PFSK-1 (cell line): ENCODE measurements at regions not wholly inside any gene's neighbourhood (a gene's known extent, or its start where the extent isn't known, plus 50 kb on each side); places are given as distances from the start of the nearest gene placed in this dataset.

ENCODE experiments used
- POLR2AphosphoS5 ChIP-seq: IDR thresholded peaks from 2 replicates; pipeline ENCODE4 v1.6.1; 2012; ENCODE audit warnings: low read depth, mild to moderate bottlenecking, control low read depth, low read length, moderate library complexity
- SIN3A ChIP-seq: IDR thresholded peaks from 2 replicates; pipeline ENCODE4 v1.6.1; 2012; ENCODE audit warnings: mild to moderate bottlenecking, low read length, moderate library complexity, borderline replicate concordance; ENCODE audit not compliant: insufficient read depth
- TF ChIP-seq, protein P1 (sequence below), 2 experiments: IDR thresholded peaks; 2 replicates each; pipeline versions ENCODE4 v1.6.1 to v1.8.0; 2011 to 2012; ENCODE audit warnings: low read depth in 2 of 2, low read length in 2 of 2, control low read depth in 1 of 2, inconsistent platforms in 1 of 2, mild to moderate bottlenecking in 1 of 2, moderate library complexity in 1 of 2; ENCODE audit not compliant: insufficient read depth in 1 of 2

DNA sequence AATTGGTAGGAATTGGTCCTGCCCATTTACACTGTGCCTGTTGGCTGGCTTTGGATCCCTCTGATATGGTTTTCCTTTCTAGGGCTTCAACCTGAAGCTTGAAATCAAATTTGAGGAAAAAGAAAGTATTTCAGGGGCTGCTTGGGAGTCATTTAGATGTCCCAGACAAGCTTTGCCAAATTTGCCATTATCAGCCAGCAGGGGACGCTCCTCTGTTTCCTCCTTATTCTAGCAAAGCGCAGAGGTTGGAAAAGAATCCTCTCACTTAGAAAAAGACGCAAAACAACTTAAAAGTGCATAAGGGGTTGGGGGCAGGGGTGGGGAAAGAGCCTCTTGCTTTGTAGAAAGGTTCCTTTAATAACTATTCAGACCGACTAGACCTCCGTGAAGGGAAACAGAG, 1211.1 kb upstream of the PCDH20 start:
- TF ChIP-seq, protein P1, sequence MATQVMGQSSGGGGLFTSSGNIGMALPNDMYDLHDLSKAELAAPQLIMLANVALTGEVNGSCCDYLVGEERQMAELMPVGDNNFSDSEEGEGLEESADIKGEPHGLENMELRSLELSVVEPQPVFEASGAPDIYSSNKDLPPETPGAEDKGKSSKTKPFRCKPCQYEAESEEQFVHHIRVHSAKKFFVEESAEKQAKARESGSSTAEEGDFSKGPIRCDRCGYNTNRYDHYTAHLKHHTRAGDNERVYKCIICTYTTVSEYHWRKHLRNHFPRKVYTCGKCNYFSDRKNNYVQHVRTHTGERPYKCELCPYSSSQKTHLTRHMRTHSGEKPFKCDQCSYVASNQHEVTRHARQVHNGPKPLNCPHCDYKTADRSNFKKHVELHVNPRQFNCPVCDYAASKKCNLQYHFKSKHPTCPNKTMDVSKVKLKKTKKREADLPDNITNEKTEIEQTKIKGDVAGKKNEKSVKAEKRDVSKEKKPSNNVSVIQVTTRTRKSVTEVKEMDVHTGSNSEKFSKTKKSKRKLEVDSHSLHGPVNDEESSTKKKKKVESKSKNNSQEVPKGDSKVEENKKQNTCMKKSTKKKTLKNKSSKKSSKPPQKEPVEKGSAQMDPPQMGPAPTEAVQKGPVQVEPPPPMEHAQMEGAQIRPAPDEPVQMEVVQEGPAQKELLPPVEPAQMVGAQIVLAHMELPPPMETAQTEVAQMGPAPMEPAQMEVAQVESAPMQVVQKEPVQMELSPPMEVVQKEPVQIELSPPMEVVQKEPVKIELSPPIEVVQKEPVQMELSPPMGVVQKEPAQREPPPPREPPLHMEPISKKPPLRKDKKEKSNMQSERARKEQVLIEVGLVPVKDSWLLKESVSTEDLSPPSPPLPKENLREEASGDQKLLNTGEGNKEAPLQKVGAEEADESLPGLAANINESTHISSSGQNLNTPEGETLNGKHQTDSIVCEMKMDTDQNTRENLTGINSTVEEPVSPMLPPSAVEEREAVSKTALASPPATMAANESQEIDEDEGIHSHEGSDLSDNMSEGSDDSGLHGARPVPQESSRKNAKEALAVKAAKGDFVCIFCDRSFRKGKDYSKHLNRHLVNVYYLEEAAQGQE (IDR thresholded peaks at IDR 0.05; ENCODE audit: insufficient read depth in 1 of 2, low read depth in 2 of 2, low read length in 2 of 2): no peak
- TF ChIP-seq POLR2AphosphoS5 (no peak), SIN3A (no peak)
